Motor neuron (in vitro differentiated cells): ENCODE measurements at regions not wholly inside any gene's neighbourhood (a gene's known extent, or its start where the extent isn't known, plus 50 kb on each side); places are given as distances from the start of the nearest gene placed in this dataset.
"Not testable (repeated sequence)": the region's sequence is repeated elsewhere in the genome, so short reads cannot be mapped to it uniquely, and the experiment has no call there.

Source experiments
- ATAC-seq, 8 experiments: fragments of 200-7000 bp; cut with Tn5 transposase; replicated peaks in 6 of 8; 2 replicates each; pipeline ENCODE4 v1.8.0; 2021; ENCODE audit warnings: mild to moderate bottlenecking in 8 of 8, moderate library complexity in 8 of 8
- H3K27ac ChIP-seq, 2 donors: fragments of 250-450 bp; sonication (Bioruptor Pico); 2 replicates each; pipeline ENCODE4 v1.9.0; 2021; ENCODE audit warnings: antibody characterized with exemption in 2 of 2, mild to moderate bottlenecking in 2 of 2, moderate library complexity in 1 of 2
- H3K4me1 ChIP-seq, 2 donors: fragments of 250-450 bp; sonication (Bioruptor Pico); replicated peaks in 1 of 2; 2 replicates each; pipeline ENCODE4 v1.6.1; 2021; ENCODE audit warnings: antibody characterized with exemption in 2 of 2, mild to moderate bottlenecking in 2 of 2, moderate library complexity in 1 of 2
- H3K4me3 ChIP-seq, 5 donors: fragments of 250-450 bp; sonication (Bioruptor Pico); 2 replicates each; pipeline ENCODE4 v1.9.0; 2021; ENCODE audit warnings: antibody characterized with exemption in 5 of 5, mild to moderate bottlenecking in 5 of 5, moderate library complexity in 4 of 5
- WGBS, 10 experiments: fragments of 450-650 bp; shearing (Covaris generic); methylation state at CpG; one replicate each; pipeline ENCODE4 v1.0.0; 2022; 5-methylcytosine and 5-hydroxymethylcytosine counted together
- in situ Hi-C, 9 experiments: fragments of 400-800 bp; cut with MboI; loops; one replicate each; pipeline ENCODE4 v1.15.0; 2021; ENCODE audit warnings: low sequenced_read_pairs in 9 of 9, low pct_unique_long_range_greater_than_20kb in 2 of 9; ENCODE audit not compliant: unreplicated experiment in 9 of 9

DNA sequence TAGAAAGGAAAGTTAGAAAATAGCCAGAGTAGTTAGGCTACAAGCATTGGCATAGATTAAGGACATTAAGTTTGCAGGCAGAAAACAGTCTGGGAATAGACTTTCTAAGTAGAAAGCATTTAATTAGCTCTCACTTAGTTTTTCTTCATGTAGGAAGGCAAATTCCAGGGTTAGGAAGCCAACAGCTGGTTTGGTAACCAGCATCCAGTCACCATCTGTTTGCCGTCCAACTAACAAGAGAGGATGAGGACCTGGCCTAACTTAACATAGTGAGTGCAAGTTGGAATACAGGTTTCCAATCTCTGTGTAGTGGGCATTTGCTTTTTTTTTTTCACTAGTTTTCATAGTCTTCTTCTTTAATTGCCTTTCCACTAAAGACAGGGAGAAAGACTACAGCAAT lies 121.7 kb upstream of the NR3C1 start:
- in situ Hi-C loops = no loop called here
- 86 to 100% (median 100%) methylated on average over 1 of the region's 1 CpG; no CpG with 5 or more reads in 2 of the 10 experiments for WGBS, 10 experiments
- ATAC-seq = no peak

DNA sequence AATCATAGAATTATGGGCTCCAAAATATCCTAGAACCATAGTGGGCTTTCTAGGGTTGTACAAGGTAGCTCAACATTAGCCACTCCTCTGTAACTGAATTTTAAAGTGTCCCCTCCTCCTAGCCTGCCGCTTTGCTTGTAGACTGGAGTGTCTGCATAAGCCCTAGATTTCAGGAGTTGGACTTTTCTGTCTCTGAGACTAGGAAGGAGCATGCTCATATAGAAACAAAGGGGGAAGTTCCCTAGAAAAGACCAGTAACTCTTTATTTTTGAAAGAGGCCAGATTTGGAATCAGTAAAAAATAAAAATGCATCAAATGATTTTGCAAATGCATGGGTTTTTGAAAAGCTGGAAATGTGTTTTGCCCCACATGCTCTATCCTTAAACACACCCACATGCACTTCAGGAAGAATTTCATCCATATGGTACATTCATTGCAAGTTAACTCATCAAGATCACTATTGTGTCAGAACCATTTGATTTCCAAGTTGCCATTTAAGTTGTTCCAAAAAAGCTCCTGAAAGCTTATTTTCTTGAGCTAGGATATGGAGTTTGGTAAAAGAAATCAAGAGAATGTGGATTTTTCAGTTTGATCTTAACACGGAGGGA lies 121.0 kb upstream of the NR3C1 start:
- in situ Hi-C loops = no loop called here
- Histone ChIP-seq H3K4me1 (peaks cover 0 to 9% of the 10 kb centered on the region in 2 donors), H3K27ac (no peak overlapping the region), H3K4me3 (no peak overlapping the region)
- 18 to 100% (median 81%) methylated on average over 1 to 2 of the region's 2 CpGs; no CpG with 5 or more reads in 1 of the 10 experiments for WGBS, 10 experiments
- peak in 2 of 8 experiments; percentile 36 for ATAC-seq

More for the DNA sequence above, 121.7 kb upstream of the NR3C1 start:
- Histone ChIP-seq H3K27ac (no peak overlapping the region), H3K4me1 (peaks cover 0 to 9% of the 10 kb centered on the region in 2 donors), H3K4me3 (no peak overlapping the region)

DNA sequence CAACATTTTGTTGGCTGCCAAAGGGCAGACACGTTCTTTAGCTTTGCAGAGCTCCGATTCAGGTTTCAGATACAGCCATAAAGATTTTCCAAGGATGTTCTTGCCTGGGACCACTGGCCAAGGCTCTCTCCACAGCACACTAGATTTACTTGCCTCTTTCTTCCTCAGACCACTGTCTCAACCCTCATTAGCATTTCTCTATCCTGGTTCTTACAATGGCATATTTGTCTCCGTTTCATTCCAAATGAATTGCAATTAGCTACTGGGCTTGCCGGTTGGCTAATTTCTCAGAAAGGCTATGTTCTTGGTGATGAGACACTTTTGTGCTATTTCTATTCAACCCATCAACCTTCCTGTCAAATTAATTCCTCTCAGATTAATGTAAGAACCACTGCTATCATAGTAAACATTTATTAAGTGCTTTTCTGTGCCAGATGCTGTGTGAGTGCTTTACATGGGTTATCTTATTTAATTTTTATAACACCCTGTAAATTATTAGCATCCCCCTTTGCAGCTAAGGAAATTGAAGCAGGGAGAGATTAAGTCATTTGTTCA lies 118.4 kb upstream of the NR3C1 start:
- WGBS, 10 experiments = 20 to 100% (median 71%) methylated on average over 1 to 4 of the region's 4 CpGs
- peak overlapping the region in 1 of 2 donors; percentile 42 for H3K27ac ChIP-seq
- no peak overlapping the region for H3K4me3 ChIP-seq
- in situ Hi-C loops = no loop called here
- peak in 5 of 8 experiments; percentile 71 to 87 (median 77) for ATAC-seq
- peaks cover 0 to 9% of the 10 kb centered on the region in 2 donors for H3K4me1 ChIP-seq

DNA sequence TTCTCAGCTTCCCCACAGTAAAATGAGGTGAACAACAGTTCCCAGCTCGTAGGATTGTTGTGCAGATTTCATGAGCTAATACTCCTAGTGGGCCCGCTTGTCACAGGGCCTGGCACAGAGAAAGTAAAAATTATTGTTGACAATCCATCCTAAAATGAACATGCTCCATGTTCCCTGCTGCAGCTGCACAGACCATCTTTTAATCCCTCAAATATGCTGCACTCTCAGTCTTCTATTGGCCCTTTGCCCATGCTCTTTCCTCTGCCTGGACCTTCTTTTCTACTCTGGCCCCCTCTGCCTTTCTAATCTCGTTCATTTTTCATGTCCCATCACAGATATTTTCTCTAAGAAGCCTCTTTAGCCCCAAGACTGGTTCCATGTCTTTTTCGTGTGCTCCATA lies 117.7 kb upstream of the NR3C1 start:
- no peak for ATAC-seq
- WGBS, 10 experiments = 44 to 80% (median 71%) methylated on average over 1 to 4 of the region's 4 CpGs; no CpG with 5 or more reads in 3 of the 10 experiments
- H3K4me3 ChIP-seq = no peak overlapping the region
- H3K4me1 ChIP-seq = peaks cover 4 to 14% of the 10 kb centered on the region in 2 donors
- in situ Hi-C loops = no loop called here
- no peak overlapping the region for H3K27ac ChIP-seq

DNA sequence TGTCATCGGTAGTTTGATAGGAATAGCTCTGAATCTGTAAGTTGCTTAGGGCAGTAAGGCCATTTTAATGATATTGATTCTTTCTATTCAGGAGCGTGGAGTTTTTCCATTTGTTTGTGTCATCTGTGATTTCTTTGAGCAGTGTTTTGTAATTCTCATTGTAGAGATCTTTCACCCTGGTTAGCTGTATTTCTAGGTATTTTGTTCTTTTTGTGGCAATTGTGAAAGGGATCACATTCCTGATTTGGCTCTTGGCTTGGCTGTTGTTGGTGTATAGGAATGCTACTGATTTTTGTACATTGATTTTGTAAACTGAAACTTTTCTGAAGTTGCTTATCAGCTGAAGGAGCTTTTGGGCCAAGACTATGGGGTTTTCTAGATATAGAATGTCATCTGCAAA lies 115.7 kb upstream of the NR3C1 start:
- H3K4me3 ChIP-seq, ATAC-seq, in situ Hi-C loops, H3K27ac ChIP-seq: not testable (repeated sequence)
- 66 to 100% (median 100%) methylated on average over 1 to 2 of the region's 2 CpGs; no CpG with 5 or more reads in 1 of the 10 experiments for WGBS, 10 experiments
- peaks cover 6 to 20% of the 10 kb centered on the region in 2 donors for H3K4me1 ChIP-seq

DNA sequence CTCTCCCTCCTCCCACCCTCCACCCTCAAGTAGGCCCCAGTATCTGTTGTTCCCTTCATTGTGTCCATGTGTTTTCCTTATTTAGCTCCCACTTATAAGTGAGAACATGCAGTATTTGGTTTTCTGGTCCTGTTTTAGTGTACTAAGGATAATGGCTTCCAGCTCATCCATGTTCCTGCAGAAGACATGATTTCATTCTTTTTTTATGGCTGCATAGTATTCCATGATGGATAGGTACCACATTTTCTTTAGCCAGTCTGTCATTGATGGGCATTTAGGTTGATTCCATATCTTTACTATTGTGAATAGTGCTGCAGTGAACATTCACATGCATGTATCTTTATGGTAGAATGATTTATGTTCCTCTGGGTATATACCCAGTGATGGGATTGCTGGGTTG lies 114.3 kb upstream of the NR3C1 start:
- ATAC-seq, H3K27ac ChIP-seq, in situ Hi-C loops, H3K4me3 ChIP-seq: not testable (repeated sequence)
- peaks cover 6 to 20% of the 10 kb centered on the region in 2 donors for H3K4me1 ChIP-seq

DNA sequence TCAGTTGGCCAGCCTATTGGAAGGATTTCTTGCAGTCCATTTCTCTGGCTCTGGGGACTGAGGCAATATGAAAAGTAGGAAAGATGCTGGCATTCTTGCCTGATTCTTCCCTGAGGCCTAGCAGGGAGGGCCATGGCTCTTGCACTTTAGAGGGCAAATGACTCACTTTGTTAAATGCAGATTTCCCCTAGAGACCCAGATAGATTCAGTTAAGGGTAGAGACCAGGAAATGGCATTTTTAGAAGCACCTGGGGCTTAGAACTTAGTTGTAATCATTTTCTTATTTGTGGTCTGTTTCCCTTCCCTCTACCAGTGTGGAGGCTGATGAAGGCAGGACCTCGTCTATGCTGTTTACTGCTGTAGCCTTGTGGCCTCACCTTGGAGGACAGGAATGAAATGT lies 112.8 kb upstream of the NR3C1 start:
- peaks cover 6 to 12% of the 10 kb centered on the region in 2 donors for H3K4me1 ChIP-seq
- WGBS, 10 experiments = 0 to 17% (median 0%) methylated on average over 1 of the region's 1 CpG; no CpG with 5 or more reads in 7 of the 10 experiments
- no peak overlapping the region for H3K4me3 ChIP-seq
- peak in 3 of 8 experiments; percentile 59 to 86 (median 80) for ATAC-seq
- H3K27ac ChIP-seq = peak overlapping the region in 1 of 2 donors; percentile 35
- in situ Hi-C loops = no loop called here

DNA sequence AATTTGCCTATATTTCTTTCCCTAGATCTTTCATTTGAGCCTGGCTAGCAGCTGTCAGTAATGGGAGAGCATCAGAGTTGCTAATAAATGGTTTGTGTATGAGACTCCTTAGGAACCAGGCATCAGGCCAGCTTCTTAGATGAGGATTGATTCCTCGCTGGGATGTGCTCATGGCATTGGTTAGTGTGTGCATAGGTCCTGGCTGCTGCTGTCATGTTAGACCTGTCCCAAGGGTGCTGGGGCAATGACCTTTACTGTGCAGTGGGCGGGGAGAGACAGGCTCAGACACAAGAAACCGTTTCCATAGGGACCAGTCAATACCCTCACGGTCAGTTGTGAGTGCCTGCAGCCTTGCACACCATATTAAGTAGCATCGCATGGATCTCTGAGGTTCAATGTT lies 112.3 kb upstream of the NR3C1 start:
- H3K4me1 ChIP-seq = peaks cover 6 to 11% of the 10 kb centered on the region in 2 donors
- no peak overlapping the region for H3K27ac ChIP-seq
- WGBS, 10 experiments = 20 to 100% (median 54%) methylated on average over 1 to 5 of the region's 5 CpGs
- H3K4me3 ChIP-seq = no peak overlapping the region
- ATAC-seq = peak; percentile 32 to 80 (median 63)
- in situ Hi-C loops = no loop called here

DNA sequence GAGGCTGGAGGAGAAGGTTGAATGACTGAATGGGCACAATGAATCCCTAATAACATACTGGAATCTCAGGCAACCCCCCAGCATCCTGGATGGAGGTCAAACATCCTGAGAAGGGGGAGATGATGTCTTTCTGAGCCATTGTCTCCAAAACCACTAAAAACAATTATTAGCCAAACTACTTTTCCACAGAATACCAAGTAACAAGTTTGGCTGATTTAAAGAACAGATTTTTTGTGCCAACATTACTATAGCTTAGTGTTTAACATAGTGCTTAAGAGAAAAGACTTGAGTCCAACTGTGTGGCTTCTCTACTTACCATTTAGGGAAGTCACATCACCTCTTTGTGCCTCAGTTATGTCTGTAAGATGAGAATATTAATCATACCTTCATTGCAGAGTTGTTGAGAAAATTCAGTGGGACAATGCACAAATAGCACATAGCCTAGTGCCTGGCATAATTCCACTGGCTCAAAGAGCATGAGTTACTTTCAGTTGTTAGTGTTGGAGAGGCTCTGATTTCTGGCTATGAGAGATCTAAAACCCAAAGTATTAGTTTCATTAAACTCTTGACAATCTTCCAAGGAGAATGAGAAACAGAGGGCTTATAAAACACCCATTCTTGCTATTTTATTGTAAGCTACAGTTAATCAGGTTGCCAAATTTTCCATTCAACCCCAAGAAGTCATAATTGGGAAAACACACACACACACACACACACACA lies 111.3 kb upstream of the NR3C1 start:
- no peak for ATAC-seq
- in situ Hi-C loops = no loop called here
- Histone ChIP-seq H3K27ac (no peak overlapping the region), H3K4me1 (peaks cover 6 to 11% of the 10 kb centered on the region in 2 donors), H3K4me3 (no peak overlapping the region)

DNA sequence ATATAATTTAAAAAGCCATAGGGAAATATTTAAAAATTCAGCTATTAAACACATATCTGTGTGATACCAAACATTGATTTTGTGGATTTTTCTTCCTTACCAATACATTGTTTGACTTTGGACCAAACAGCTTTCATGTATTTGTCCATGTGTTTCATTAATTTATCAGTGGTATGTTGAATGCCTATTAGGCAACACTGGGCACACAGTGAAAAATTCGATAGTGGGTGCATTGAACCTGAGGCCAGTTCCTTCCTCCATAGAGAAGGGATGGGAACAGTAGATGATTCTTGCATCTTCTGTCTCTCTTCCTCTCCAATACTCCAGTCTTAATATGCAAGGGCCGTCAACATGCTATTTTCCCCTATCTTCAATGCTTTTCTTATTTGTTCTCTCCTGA lies 110.2 kb upstream of the NR3C1 start:
- in situ Hi-C loops = no loop called here

DNA sequence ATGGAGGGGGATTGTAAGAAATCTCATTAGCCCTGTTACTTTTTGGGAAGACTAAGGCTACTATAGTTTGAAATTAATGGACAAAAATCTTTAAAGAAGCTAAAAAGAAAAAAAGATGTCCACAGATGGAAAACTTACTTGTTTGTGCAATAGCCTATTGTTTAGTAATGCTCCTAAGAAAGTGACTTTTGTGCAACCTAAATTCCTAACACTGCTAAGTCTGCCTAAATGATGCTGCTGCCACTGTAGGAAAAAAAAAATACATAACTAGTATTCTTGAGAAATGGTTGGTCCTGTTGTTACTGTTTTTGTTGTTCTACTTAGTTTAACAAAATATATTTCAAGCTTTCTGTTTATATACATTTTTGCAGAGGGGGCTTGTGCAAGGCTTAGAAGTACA lies 108.2 kb upstream of the NR3C1 start:
- ATAC-seq = no peak
- Histone ChIP-seq H3K27ac (no peak overlapping the region), H3K4me3 (no peak overlapping the region), H3K4me1 (peaks cover 11 to 12% of the 10 kb centered on the region in 2 donors)
- in situ Hi-C loops = no loop called here

More for the DNA sequence above, 110.2 kb upstream of the NR3C1 start:
- Histone ChIP-seq H3K4me3 (no peak overlapping the region), H3K4me1 (peaks cover 6 to 11% of the 10 kb centered on the region in 2 donors), H3K27ac (no peak overlapping the region)
- ATAC-seq = no peak
- 80 to 100% (median 94%) methylated on average over 1 to 2 of the region's 2 CpGs; no CpG with 5 or more reads in 1 of the 10 experiments for WGBS, 10 experiments

DNA sequence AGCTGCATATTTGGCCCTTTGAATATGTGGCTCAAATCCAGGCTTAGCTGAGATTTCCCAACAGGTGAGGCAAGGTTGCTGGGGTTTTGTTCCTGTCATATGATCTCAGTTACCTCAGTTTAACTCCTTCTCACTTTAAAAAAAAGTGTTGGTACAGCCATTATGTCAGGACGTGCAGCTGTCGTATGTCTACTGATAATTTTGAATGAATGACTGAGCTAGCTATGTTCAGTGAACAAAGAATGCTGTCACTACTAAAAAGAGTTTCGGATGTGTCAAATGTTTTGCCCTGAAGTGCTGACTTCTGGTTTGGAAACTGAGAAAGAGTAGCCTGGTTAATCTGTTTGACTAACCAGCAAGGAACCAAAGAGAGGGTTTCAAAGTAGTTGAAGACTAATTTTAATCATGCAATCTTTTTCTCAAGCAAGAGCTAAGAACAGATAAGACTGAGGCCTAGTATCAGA lies 106.3 kb upstream of the NR3C1 start:
- 79 to 100% (median 100%) methylated on average over 1 to 3 of the region's 3 CpGs; no CpG with 5 or more reads in 1 of the 10 experiments for WGBS, 10 experiments
- ATAC-seq = no peak
- Histone ChIP-seq H3K27ac (no peak overlapping the region), H3K4me3 (no peak overlapping the region), H3K4me1 (peaks cover 0 to 6% of the 10 kb centered on the region in 2 donors)
- in situ Hi-C loops = no loop called here

DNA sequence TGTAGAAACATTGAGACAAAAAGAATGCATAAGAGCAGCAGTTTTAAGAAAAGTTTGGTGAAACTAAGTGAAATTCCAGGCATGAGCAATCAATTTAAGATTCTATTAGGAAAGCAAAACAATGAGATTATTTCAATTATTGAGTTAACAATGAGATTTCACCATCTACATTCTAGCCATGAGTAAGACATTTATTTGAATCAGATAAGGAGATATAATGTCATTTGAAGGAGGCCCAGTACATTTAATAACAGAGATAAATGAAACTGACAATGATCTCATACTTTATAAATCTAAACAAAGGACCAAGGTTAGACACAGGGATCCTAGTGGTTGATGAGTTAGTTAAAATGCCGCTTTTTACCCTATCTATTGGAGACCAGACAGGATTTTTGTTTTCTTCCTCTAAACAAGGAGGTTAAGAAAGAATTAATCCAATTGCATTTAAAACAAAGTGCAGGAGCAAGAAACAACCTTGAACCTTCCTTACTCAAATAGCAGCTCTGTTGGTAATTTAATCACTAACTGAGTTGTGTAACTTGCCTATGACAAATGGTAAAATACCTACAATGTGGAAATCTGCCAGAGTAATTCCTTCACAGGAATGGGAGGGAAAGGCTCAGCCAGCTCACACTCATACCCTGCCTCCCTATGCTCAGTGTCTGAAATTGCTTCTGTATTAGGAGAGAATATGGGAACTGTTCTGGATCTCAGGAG lies 103.5 kb upstream of the NR3C1 start:
- H3K4me3 ChIP-seq = no peak overlapping the region
- WGBS, 10 experiments = 30 to 100% (median 76%) methylated on average over 1 of the region's 1 CpG; no CpG with 5 or more reads in 4 of the 10 experiments
- no peak overlapping the region for H3K27ac ChIP-seq
- ATAC-seq = peak in 7 of 8 experiments; percentile 34 to 91 (median 62)
- in situ Hi-C loops = no loop called here
- H3K4me1 ChIP-seq = peaks cover 0 to 6% of the 10 kb centered on the region in 2 donors
